Stimulated activated CD8-positive, alpha-beta memory T cell treated with anti-CD3 and anti-CD28 coated beads, Interleukin-4, amount 100 ng/mL, for 24 hours (primary cell): ENCODE measurements at regions not wholly inside any gene's neighbourhood (a gene's known extent, or its start where the extent isn't known, plus 50 kb on each side); places are given as distances from the start of the nearest gene placed in this dataset.

Source experiments
- DNase-seq: peaks from one replicate; pipeline ENCODE4 v3.0.0-alpha.2; 2020; ENCODE audit warnings: low read depth

GRCh38 chr2:136373841-136374240, 255.9 kb upstream of the CXCR4 start:
- no peak for DNase-seq

GRCh38 chr2:136373029-136373428, 255.1 kb upstream of the CXCR4 start:
- DNase-seq = no peak

- no peak for DNase-seq
Measured at GRCh38 chr2:136363900-136364299, 246.0 kb upstream of the CXCR4 start.

GRCh38 chr2:136363470-136363869, 245.5 kb upstream of the CXCR4 start:
- DNase-seq = no peak

- no peak for DNase-seq
Measured at GRCh38 chr2:136362676-136363390, 244.9 kb upstream of the CXCR4 start.

GRCh38 chr2:136361521-136361920, 243.6 kb upstream of the CXCR4 start:
- no peak for DNase-seq

GRCh38 chr2:136360790-136361189, 242.8 kb upstream of the CXCR4 start:
- no peak for DNase-seq

GRCh38 chr2:136359121-136359965, 241.4 kb upstream of the CXCR4 start:
- no peak for DNase-seq

- DNase-seq = no peak
Measured at GRCh38 chr2:136358576-136358975, 240.6 kb upstream of the CXCR4 start.

GRCh38 chr2:136357007-136357380, 239.0 kb upstream of the CXCR4 start:
- no peak for DNase-seq

- no peak for DNase-seq
Measured at GRCh38 chr2:136356125-136357006, 238.4 kb upstream of the CXCR4 start.

- no peak for DNase-seq
Measured at GRCh38 chr2:136351684-136352083, 233.7 kb upstream of the CXCR4 start.

GRCh38 chr2:136347981-136348380, 230.0 kb upstream of the CXCR4 start:
- no peak for DNase-seq

- DNase-seq = no peak
Measured at GRCh38 chr2:136344339-136344738, 226.4 kb upstream of the CXCR4 start.

GRCh38 chr2:136342138-136342537, 224.2 kb upstream of the CXCR4 start:
- no peak for DNase-seq

- no peak for DNase-seq
Measured at GRCh38 chr2:136334967-136335366, 217.0 kb upstream of the CXCR4 start.

GRCh38 chr2:136332436-136333095, 214.6 kb upstream of the CXCR4 start:
- no peak for DNase-seq

GRCh38 chr2:136331226-136331625, 213.3 kb upstream of the CXCR4 start:
- no peak for DNase-seq

- no peak for DNase-seq
Measured at GRCh38 chr2:136328207-136328795, 210.4 kb upstream of the CXCR4 start.

- peak; percentile 59 for DNase-seq
Measured at GRCh38 chr2:136327162-136327852, 209.4 kb upstream of the CXCR4 start.

GRCh38 chr2:136325844-136326331, 207.9 kb upstream of the CXCR4 start:
- no peak for DNase-seq
